Stimulated activated naive CD8-positive, alpha-beta T cell treated with anti-CD3 and anti-CD28 coated beads, Interleukin-15, Interleukin-2, amounts not matched to agents 100 ng/mL and 50 ng/mL, for 24 hours (primary cell): ENCODE measurements at regions not wholly inside any gene's neighbourhood (a gene's known extent, or its start where the extent isn't known, plus 50 kb on each side); places are given as distances from the start of the nearest gene placed in this dataset.
"Not testable (repeated sequence)": the region's sequence is repeated elsewhere in the genome, so short reads cannot be mapped to it uniquely, and the experiment has no call there.

Source experiments
- H3K27ac Mint-ChIP-seq: one replicate; pipeline ENCODE4 v1.8.0; 2021; ENCODE audit warnings: mild to moderate bottlenecking, mixed read lengths
- H3K27me3 Mint-ChIP-seq: one replicate; pipeline ENCODE4 v1.8.0; 2021; ENCODE audit warnings: mixed read lengths
- H3K36me3 Mint-ChIP-seq: one replicate; pipeline ENCODE4 v1.8.0; 2021; ENCODE audit warnings: low read depth, mixed read lengths
- H3K4me1 Mint-ChIP-seq: one replicate; pipeline ENCODE4 v1.8.0; 2021; ENCODE audit warnings: low read depth, mixed read lengths
- H3K4me3 Mint-ChIP-seq: one replicate; pipeline ENCODE4 v1.8.0; 2021; ENCODE audit warnings: mild to moderate bottlenecking, mixed read lengths
- H3K9me3 Mint-ChIP-seq: one replicate; pipeline ENCODE4 v1.8.0; 2021; ENCODE audit warnings: mixed read lengths

- H3K4me1 Mint-ChIP-seq: peaks cover 7% of the 10 kb centered on the region
- no peak overlapping the region for H3K27ac Mint-ChIP-seq
- peaks cover 15% of the 10 kb centered on the region for H3K27me3 Mint-ChIP-seq
- H3K9me3 Mint-ChIP-seq: peaks cover 5% of the 10 kb centered on the region
- H3K4me3 Mint-ChIP-seq: no peak overlapping the region
- no peaks in the 10 kb centered on the region for H3K36me3 Mint-ChIP-seq
These were observed 101.6 kb upstream of the COPS8 start for GRCh38 chr2:236984046-236984445.

GRCh38 chr2:236985761-236986339, 99.8 kb upstream of the COPS8 start:
- Mint-ChIP-seq H3K27ac (no peak overlapping the region), H3K27me3 (peaks cover 11% of the 10 kb centered on the region), H3K9me3 (peaks cover 5% of the 10 kb centered on the region), H3K4me3 (no peak overlapping the region), H3K4me1 (peaks cover 7% of the 10 kb centered on the region), H3K36me3 (no peaks in the 10 kb centered on the region)

- Mint-ChIP-seq H3K4me1 (peaks cover 7% of the 10 kb centered on the region), H3K27ac (no peak overlapping the region), H3K36me3 (no peaks in the 10 kb centered on the region)
These were observed 99.0 kb upstream of the COPS8 start for GRCh38 chr2:236986524-236987330.

GRCh38 chr2:236988216-236988615, 97.5 kb upstream of the COPS8 start:
- no peaks in the 10 kb centered on the region for H3K36me3 Mint-ChIP-seq
- H3K9me3 Mint-ChIP-seq: no peaks in the 10 kb centered on the region
- H3K27me3 Mint-ChIP-seq: peaks cover 19% of the 10 kb centered on the region
- H3K4me3 Mint-ChIP-seq: no peak overlapping the region
- peaks cover 7% of the 10 kb centered on the region for H3K4me1 Mint-ChIP-seq
- H3K27ac Mint-ChIP-seq: no peak overlapping the region

More at GRCh38 chr2:236986524-236987330, 99.0 kb upstream of the COPS8 start:
- Mint-ChIP-seq H3K27me3 (peaks cover 11% of the 10 kb centered on the region), H3K9me3 (peaks cover 5% of the 10 kb centered on the region), H3K4me3 (no peak overlapping the region)

- H3K4me1 Mint-ChIP-seq: peaks cover 7% of the 10 kb centered on the region
- H3K9me3 Mint-ChIP-seq: no peaks in the 10 kb centered on the region
- H3K27me3 Mint-ChIP-seq: peaks cover 21% of the 10 kb centered on the region
- no peaks in the 10 kb centered on the region for H3K36me3 Mint-ChIP-seq
- H3K4me3 Mint-ChIP-seq: no peak overlapping the region
- H3K27ac Mint-ChIP-seq: no peak overlapping the region
These were observed 96.7 kb upstream of the COPS8 start for GRCh38 chr2:236988690-236989624.

GRCh38 chr2:236990552-236990951, 95.1 kb upstream of the COPS8 start:
- H3K4me1 Mint-ChIP-seq: peaks cover 7% of the 10 kb centered on the region
- no peaks in the 10 kb centered on the region for H3K36me3 Mint-ChIP-seq
- H3K9me3 Mint-ChIP-seq: no peaks in the 10 kb centered on the region
- H3K4me3 Mint-ChIP-seq: no peak overlapping the region
- H3K27me3 Mint-ChIP-seq: peaks cover 25% of the 10 kb centered on the region
- no peak overlapping the region for H3K27ac Mint-ChIP-seq

- H3K9me3 Mint-ChIP-seq: no peaks in the 10 kb centered on the region
- no peak overlapping the region for H3K4me3 Mint-ChIP-seq
- H3K27me3 Mint-ChIP-seq: peaks cover 25% of the 10 kb centered on the region
- H3K36me3 Mint-ChIP-seq: no peaks in the 10 kb centered on the region
- no peaks in the 10 kb centered on the region for H3K4me1 Mint-ChIP-seq
- no peak overlapping the region for H3K27ac Mint-ChIP-seq
These were observed 93.8 kb upstream of the COPS8 start for GRCh38 chr2:236991874-236992273.

- Mint-ChIP-seq H3K9me3 (no peaks in the 10 kb centered on the region), H3K36me3 (no peaks in the 10 kb centered on the region), H3K4me1 (no peaks in the 10 kb centered on the region), H3K27ac (no peak overlapping the region), H3K4me3 (no peak overlapping the region), H3K27me3 (peaks cover 29% of the 10 kb centered on the region)
These were observed 92.4 kb upstream of the COPS8 start for GRCh38 chr2:236993286-236993685.

GRCh38 chr2:236994361-236994760, 91.3 kb upstream of the COPS8 start:
- Mint-ChIP-seq H3K4me1 (no peaks in the 10 kb centered on the region), H3K9me3 (no peaks in the 10 kb centered on the region), H3K36me3 (no peaks in the 10 kb centered on the region), H3K27me3 (peaks cover 24% of the 10 kb centered on the region), H3K4me3 (no peak overlapping the region), H3K27ac (no peak overlapping the region)

GRCh38 chr2:236997069-236997715, 88.5 kb upstream of the COPS8 start:
- H3K27ac Mint-ChIP-seq: no peak overlapping the region

GRCh38 chr2:236998236-236998635, 87.5 kb upstream of the COPS8 start:
- H3K4me1 Mint-ChIP-seq: no peaks in the 10 kb centered on the region

More at GRCh38 chr2:236997069-236997715, 88.5 kb upstream of the COPS8 start:
- no peaks in the 10 kb centered on the region for H3K36me3 Mint-ChIP-seq
- no peak overlapping the region for H3K4me3 Mint-ChIP-seq
- no peaks in the 10 kb centered on the region for H3K4me1 Mint-ChIP-seq
- H3K27me3 Mint-ChIP-seq: peaks cover 22% of the 10 kb centered on the region
- no peaks in the 10 kb centered on the region for H3K9me3 Mint-ChIP-seq

GRCh38 chr2:236998758-236999157, 86.9 kb upstream of the COPS8 start:
- Mint-ChIP-seq H3K27ac (no peak overlapping the region), H3K36me3 (no peaks in the 10 kb centered on the region), H3K27me3 (peaks cover 14% of the 10 kb centered on the region), H3K4me3 (no peak overlapping the region), H3K9me3 (no peaks in the 10 kb centered on the region), H3K4me1 (no peaks in the 10 kb centered on the region)

More at GRCh38 chr2:236998236-236998635, 87.5 kb upstream of the COPS8 start:
- Mint-ChIP-seq H3K27ac (no peak overlapping the region), H3K36me3 (no peaks in the 10 kb centered on the region), H3K9me3 (no peaks in the 10 kb centered on the region), H3K27me3 (peaks cover 15% of the 10 kb centered on the region), H3K4me3 (no peak overlapping the region)

- no peaks in the 10 kb centered on the region for H3K9me3 Mint-ChIP-seq
- H3K4me1 Mint-ChIP-seq: no peaks in the 10 kb centered on the region
- no peaks in the 10 kb centered on the region for H3K36me3 Mint-ChIP-seq
- peaks cover 10% of the 10 kb centered on the region for H3K27me3 Mint-ChIP-seq
- H3K4me3 Mint-ChIP-seq: no peak overlapping the region
- no peak overlapping the region for H3K27ac Mint-ChIP-seq
These were observed 85.2 kb upstream of the COPS8 start for GRCh38 chr2:237000481-237000880.

GRCh38 chr2:237005341-237005740, 80.3 kb upstream of the COPS8 start:
- H3K4me1 Mint-ChIP-seq, H3K9me3 Mint-ChIP-seq, H3K27ac Mint-ChIP-seq, H3K36me3 Mint-ChIP-seq, H3K27me3 Mint-ChIP-seq, H3K4me3 Mint-ChIP-seq: not testable (repeated sequence)
